Body of pancreas (tissue), 4 donors: ENCODE measurements at regions not wholly inside any gene's neighbourhood (a gene's known extent, or its start where the extent isn't known, plus 50 kb on each side); places are given as distances from the start of the nearest gene placed in this dataset.

Experiments
- POLR2A ChIP-seq, 3 donors: fragments of 450-650 bp; IDR thresholded peaks; one replicate each; pipeline ENCODE4 v1.6.1; 2016; ENCODE audit warnings: antibody characterized with exemption in 3 of 3, mild to moderate bottlenecking in 2 of 3
- TF ChIP-seq, protein P1 (sequence below), 7 experiments: fragments of 450-650 bp in 4 of 7; fragments of 200-600 bp in 3 of 7; sonication (generic) in 3 of 7; IDR thresholded peaks; one replicate each; pipeline ENCODE4 v1.5.1; 2016 to 2019; ENCODE audit warnings: antibody characterized with exemption in 7 of 7

DNA sequence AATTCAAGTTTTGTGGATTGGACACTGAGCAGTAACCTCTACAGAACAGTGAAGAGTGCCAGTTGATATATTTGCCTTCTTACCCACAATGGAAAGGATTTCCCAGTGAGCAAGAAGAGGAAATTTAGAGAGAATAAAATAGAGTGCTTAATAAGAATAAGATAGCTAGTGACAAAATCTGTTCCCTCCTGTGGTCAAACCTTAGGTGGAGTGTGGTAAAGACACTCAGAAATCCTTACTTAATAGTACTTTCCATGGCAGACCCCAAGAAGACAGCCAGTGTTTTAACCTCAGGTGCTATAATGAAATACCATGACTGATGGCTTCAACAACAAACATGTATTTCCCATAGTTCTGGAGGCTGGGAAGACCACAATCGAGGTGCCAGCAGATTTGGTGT is 108.4 kb upstream of the TNFAIP3 start:
- TF ChIP-seq, protein P1, sequence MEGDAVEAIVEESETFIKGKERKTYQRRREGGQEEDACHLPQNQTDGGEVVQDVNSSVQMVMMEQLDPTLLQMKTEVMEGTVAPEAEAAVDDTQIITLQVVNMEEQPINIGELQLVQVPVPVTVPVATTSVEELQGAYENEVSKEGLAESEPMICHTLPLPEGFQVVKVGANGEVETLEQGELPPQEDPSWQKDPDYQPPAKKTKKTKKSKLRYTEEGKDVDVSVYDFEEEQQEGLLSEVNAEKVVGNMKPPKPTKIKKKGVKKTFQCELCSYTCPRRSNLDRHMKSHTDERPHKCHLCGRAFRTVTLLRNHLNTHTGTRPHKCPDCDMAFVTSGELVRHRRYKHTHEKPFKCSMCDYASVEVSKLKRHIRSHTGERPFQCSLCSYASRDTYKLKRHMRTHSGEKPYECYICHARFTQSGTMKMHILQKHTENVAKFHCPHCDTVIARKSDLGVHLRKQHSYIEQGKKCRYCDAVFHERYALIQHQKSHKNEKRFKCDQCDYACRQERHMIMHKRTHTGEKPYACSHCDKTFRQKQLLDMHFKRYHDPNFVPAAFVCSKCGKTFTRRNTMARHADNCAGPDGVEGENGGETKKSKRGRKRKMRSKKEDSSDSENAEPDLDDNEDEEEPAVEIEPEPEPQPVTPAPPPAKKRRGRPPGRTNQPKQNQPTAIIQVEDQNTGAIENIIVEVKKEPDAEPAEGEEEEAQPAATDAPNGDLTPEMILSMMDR (IDR thresholded peaks at IDR 0.05): no peak
- no peak for TF ChIP-seq POLR2A (IDR thresholded peaks at IDR 0.05)
